Large intestine (tissue), 3 donors: ENCODE measurements at regions not wholly inside any gene's neighbourhood (a gene's known extent, or its start where the extent isn't known, plus 50 kb on each side); places are given as distances from the start of the nearest gene placed in this dataset.
A peak's percentile ranks its signal among the peaks of the same experiment; 100 is the strongest.
"Not testable (repeated sequence)": the region's sequence is repeated elsewhere in the genome, so short reads cannot be mapped to it uniquely, and the experiment has no call there.

Experiments used
- DNase-seq, 2 donors: peaks; one replicate each; pipeline versions ENCODE4 v3.0.0 to v3.0.0-alpha.2; 2013
- H3K27ac ChIP-seq: one replicate; pipeline ENCODE4 v1.5.1; 2013; ENCODE audit warnings: low read length
- H3K27me3 ChIP-seq: 2 replicates; pipeline ENCODE4 v1.6.1; 2013; ENCODE audit warnings: low read length; ENCODE audit not compliant: control insufficient read depth, insufficient read depth
- H3K36me3 ChIP-seq: 2 replicates; pipeline ENCODE4 v1.6.1; 2013; ENCODE audit warnings: low read length; ENCODE audit not compliant: control insufficient read depth, insufficient read depth
- H3K4me1 ChIP-seq: one replicate; pipeline ENCODE4 v1.6.1; 2013; ENCODE audit warnings: low read length; ENCODE audit not compliant: control insufficient read depth, insufficient read depth
- H3K4me3 ChIP-seq: one replicate; pipeline ENCODE4 v1.5.1; 2013; ENCODE audit warnings: low read length
- H3K9me3 ChIP-seq: one replicate; pipeline ENCODE4 v1.6.1; 2013; ENCODE audit warnings: mild to moderate bottlenecking, low read depth, low read length, moderate library complexity; ENCODE audit not compliant: control insufficient read depth
- WGBS: methylation state at CpG from one replicate; pipeline ENCODE4 v1.1.5; 2013; ENCODE audit warnings: low lambda C conversion rate; ENCODE audit not compliant: insufficient coverage; 5-methylcytosine and 5-hydroxymethylcytosine counted together

DNA sequence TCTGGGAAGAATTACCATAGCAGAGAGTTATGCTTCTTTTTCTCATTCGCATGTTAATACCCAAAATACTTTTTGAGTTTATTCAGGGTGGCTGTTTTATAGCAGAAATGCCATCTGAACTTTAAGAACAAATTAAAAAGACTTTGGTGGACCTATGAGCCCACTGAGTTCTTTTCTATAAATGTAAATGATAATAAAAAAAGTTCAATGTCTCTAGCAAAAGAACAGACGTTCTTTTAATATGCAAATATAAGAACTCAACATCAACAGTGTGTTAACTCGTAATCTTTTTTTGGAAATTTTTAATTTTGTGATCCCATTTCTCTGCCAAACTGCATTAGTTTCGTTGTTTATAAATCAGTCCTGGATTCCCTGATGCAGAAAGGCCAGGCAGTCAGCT, 1283.0 kb upstream of the NUDT12 start:
- 83% methylated on average over 1 of the region's 4 CpGs for WGBS
- no peak overlapping the region for H3K27ac ChIP-seq
- H3K9me3 ChIP-seq = no peaks in the 10 kb centered on the region
- no peaks in the 10 kb centered on the region for H3K4me1 ChIP-seq
- no peak overlapping the region for H3K4me3 ChIP-seq
- no peaks in the 10 kb centered on the region for H3K36me3 ChIP-seq
- DNase-seq = no peak
- no peaks in the 10 kb centered on the region for H3K27me3 ChIP-seq

DNA sequence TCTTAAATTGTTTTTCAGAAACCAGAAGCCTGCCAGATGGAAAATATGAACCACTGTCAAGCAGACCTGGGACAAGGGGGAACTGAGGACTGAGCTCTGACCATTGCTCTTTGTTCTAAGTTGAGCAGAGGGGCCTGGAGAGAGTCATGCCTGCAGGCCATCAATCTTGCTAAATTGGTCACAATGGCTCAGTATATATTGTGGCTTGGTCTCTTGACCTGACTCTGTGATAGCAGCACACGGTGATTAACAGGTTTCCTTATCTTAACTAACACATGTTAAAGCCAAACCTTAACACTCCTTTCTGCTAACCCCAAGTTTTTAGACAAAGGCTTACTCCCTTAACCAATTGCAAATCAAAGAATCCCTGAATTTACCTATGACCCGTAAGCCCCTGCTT, 1281.2 kb upstream of the NUDT12 start:
- no peaks in the 10 kb centered on the region for H3K36me3 ChIP-seq
- DNase-seq = no peak
- H3K27ac ChIP-seq = no peak overlapping the region
- WGBS = 0% methylated on average over 1 of the region's 2 CpGs
- H3K9me3 ChIP-seq = no peaks in the 10 kb centered on the region
- no peaks in the 10 kb centered on the region for H3K4me1 ChIP-seq
- no peak overlapping the region for H3K4me3 ChIP-seq
- H3K27me3 ChIP-seq = no peaks in the 10 kb centered on the region

DNA sequence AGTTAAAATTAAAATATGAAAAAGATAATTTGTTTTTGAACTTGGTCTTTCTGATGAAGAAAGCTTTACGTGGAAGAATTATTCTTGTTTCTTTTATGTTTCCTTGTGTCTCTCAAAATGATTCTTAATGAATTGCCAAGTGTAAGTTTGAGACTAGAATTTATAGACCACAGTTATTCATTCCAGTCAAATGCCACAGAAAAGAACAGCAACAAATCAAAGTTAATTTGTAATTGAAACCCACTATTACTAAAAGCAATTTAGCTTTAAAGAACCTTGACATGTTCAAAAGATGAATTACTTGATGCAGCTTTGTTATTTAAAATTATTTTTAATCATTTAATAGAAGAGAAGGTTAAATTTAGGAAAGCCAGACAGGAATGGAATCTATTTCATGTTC, 1277.7 kb upstream of the NUDT12 start:
- H3K4me1 ChIP-seq = no peaks in the 10 kb centered on the region
- no peaks in the 10 kb centered on the region for H3K36me3 ChIP-seq
- no peaks in the 10 kb centered on the region for H3K27me3 ChIP-seq
- 77% methylated on average over 1 of the region's 1 CpG for WGBS
- H3K4me3 ChIP-seq = no peak overlapping the region
- no peaks in the 10 kb centered on the region for H3K9me3 ChIP-seq
- DNase-seq = no peak
- no peak overlapping the region for H3K27ac ChIP-seq

DNA sequence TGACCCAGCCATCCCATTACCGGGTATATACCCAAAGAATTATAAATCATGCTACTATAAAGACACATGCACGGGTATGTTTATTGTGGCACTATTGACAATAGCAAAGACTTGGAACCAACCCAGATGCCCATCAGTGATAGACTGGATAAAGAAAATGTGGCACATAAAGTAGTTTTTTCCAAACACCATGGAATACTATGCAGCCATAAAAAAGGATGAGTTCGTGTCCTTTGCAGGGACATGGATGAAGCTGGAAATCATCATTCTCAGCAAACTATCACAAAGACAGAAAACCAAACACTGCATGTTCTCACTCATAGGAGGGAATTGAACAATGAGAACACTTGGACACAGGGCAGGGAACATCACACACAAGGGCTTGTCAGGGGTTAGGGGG, 1268.9 kb upstream of the NUDT12 start:
- not testable (repeated sequence) for H3K4me1 ChIP-seq, H3K9me3 ChIP-seq, H3K27ac ChIP-seq, DNase-seq, H3K4me3 ChIP-seq, H3K36me3 ChIP-seq, H3K27me3 ChIP-seq
- WGBS = no CpG with 5 or more reads among the region's 3 CpGs

DNA sequence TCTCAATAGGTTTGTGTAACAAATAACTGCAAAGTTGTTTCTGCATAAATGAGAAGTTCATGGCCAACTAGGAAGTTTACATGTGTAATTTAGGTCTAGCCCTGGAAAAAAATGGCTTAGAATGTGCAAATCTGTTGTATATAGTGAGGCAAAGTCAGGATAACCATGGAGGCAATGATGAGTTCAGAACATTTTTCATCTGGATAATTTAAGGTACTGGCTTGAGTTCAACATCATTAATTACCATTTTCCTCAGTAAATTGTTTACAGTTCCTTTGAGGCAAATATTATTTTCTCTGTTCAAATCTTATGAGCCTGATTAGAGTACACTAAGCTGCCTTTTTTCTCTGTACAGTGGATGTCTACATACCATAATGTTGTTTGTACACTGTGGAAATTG, 1259.0 kb upstream of the NUDT12 start:
- no peak overlapping the region for H3K27ac ChIP-seq
- DNase-seq = peak in 1 of 2 donors; percentile 14
- H3K27me3 ChIP-seq = no peaks in the 10 kb centered on the region
- H3K4me1 ChIP-seq = peaks cover 4% of the 10 kb centered on the region
- H3K9me3 ChIP-seq = no peaks in the 10 kb centered on the region
- H3K36me3 ChIP-seq = no peaks in the 10 kb centered on the region
- no peak overlapping the region for H3K4me3 ChIP-seq

DNA sequence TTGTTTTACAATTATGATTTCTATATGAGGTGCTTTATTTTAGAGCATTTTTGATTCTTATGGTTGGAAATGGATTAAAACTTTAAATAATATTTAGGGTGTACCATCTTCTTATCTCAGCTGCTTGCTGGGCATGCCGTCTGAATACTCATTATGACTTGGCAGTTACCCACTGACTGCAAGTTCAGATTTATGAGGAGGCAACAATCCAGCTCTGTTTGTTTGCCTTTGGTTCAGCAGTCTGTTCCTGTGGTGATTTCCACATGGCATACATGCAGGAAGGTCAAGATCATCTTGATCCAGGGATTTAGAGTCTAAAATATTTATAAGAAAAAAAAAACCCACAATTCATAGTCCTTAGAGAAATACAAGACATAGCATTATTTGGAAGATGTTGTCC, 1254.5 kb upstream of the NUDT12 start:
- Histone ChIP-seq H3K4me3 (no peak overlapping the region), H3K4me1 (peaks cover 4% of the 10 kb centered on the region), H3K36me3 (no peaks in the 10 kb centered on the region), H3K9me3 (no peaks in the 10 kb centered on the region), H3K27ac (no peak overlapping the region), H3K27me3 (no peaks in the 10 kb centered on the region)
- whole genome bisulfite sequencing = no CpG with 5 or more reads among the region's 1 CpG
- no peak for DNase-seq

DNA sequence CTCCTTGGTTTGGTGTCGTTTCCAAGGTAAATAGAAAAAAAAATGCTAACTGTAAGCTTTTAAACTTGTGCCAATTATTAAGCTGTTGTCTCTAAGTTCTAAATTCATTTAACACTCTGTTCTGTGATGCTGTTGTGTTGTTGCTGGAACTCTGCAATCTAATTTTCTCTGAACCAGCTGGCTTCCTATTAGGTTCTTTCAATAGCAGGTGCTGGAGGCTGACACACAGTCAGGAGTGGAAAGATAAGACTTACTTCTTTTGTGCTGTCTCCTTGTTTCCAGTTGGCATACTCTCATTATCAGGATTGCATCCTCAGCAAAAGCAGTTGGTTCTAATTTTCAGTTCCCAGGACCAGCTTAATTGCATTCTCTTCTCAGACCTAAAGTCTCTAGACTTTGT, 1252.6 kb upstream of the NUDT12 start:
- 20% methylated on average over 1 of the region's 1 CpG for WGBS
- no peaks in the 10 kb centered on the region for H3K4me1 ChIP-seq
- no peak overlapping the region for H3K4me3 ChIP-seq
- no peaks in the 10 kb centered on the region for H3K9me3 ChIP-seq
- H3K27ac ChIP-seq = no peak overlapping the region
- no peaks in the 10 kb centered on the region for H3K36me3 ChIP-seq
- DNase-seq = no peak
- H3K27me3 ChIP-seq = no peaks in the 10 kb centered on the region

DNA sequence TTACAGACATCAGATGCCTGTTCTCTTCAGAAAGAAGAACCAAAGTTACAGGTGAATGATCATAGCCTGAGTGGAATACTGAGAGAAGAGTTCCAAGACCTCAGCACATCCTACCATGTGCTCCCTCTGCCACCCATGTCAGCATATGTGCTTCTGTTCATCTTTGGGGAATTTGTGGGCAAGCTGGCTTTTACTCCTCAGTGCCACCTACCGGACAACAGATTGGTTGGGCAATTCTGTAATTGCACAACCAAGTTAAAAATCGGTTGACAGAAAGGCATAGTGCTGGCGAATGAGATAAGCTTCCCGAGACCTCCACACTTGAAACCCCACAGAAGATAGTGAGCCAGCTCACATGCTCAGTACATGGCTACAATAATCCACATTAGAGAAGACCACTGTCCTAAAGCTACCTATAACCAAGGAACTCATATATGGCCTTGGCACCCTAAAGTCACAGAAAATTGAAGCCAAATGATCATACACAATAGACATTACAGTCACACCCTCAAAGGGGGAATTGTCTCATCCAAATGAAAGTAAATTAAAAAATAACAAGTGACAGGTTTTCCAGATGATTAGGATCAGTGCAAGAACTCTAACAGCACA, 1238.0 kb upstream of the NUDT12 start:
- Histone ChIP-seq H3K27ac (no peak overlapping the region), H3K9me3 (no peaks in the 10 kb centered on the region), H3K27me3 (no peaks in the 10 kb centered on the region), H3K4me3 (no peak overlapping the region), H3K4me1 (no peaks in the 10 kb centered on the region), H3K36me3 (no peaks in the 10 kb centered on the region)
- no peak for DNase-seq
- WGBS = no CpG with 5 or more reads among the region's 4 CpGs

DNA sequence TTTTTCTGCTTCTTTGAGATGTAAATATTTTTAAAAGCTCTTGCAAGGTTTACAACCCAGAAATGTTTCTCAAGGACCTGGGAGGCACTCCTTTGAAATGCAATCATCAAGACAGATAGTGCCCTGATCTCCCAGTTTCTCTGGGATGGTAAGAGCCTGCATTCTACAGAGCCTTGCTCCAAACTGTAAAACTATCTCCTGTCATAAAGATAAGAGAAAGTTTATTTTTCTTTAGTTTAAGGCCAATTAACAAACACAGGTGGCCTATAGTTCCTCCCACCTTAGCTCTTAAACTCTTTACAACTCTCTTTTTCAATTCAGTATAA, 1231.1 kb upstream of the NUDT12 start:
- Histone ChIP-seq H3K27me3 (no peaks in the 10 kb centered on the region), H3K27ac (no peak overlapping the region), H3K4me1 (peaks cover 6% of the 10 kb centered on the region), H3K36me3 (no peaks in the 10 kb centered on the region), H3K9me3 (no peaks in the 10 kb centered on the region), H3K4me3 (no peak overlapping the region)
- peak; percentile 49 to 74 for DNase-seq

DNA sequence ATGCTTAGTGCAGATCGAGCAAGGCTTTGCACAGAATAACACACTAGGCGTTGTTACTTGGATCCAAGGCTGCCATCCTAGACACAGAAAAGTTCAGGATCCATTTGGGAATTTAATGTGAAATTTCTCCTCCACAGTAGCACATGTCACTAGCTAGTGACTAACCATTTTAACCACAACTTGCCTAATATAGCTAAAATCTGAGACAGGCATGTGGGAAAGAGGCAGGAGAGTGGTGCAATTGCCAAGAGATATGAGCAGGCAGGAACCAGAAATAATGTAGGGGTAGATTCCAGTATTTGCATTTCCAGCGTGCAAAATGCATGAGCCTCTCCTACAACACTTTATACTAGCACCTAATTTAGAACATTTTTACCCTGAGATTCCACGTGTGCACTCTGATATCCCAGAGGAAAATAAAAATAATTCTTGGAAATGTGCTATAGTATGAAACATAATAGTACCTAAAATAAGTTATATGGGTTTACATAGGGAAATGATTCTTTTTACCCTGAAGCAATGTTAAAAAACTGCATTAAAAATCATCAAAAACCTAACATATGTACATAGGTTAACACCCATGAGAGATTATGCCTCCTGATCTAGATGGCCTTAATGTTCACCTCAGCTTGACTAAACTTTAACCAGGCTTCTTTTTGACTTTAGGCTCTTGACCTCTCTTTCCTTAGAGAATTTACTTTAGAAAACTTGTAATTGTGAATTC, 1230.6 kb upstream of the NUDT12 start:
- no peaks in the 10 kb centered on the region for H3K36me3 ChIP-seq
- H3K27ac ChIP-seq = no peak overlapping the region
- no peaks in the 10 kb centered on the region for H3K27me3 ChIP-seq
- H3K4me1 ChIP-seq = peaks cover 6% of the 10 kb centered on the region
- WGBS = no CpG with 5 or more reads among the region's 4 CpGs
- H3K4me3 ChIP-seq = no peak overlapping the region
- DNase-seq = peak in 1 of 2 donors; percentile 34
- H3K9me3 ChIP-seq = no peaks in the 10 kb centered on the region

DNA sequence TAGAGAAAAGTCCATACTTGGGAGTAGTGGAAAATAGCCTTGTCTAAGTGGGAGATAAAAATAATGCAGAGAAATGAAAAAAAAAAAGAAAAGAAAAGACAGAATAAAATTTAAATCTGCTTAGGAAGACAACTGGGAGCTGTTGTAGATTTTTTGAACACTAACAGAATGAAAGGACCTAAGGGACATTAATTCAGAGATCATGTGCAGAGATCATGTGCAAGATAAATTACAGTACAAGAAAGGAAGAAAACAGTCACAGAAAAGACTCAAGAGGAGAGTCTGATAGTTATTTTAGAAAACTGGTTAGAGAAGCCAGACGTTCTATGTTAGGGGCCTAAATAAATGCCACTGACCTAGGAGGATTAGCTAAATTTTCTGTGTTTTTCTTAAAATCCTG, 1226.8 kb upstream of the NUDT12 start:
- peaks cover 6% of the 10 kb centered on the region for H3K4me1 ChIP-seq
- DNase-seq = no peak
- H3K4me3 ChIP-seq = no peak overlapping the region
- H3K36me3 ChIP-seq = no peaks in the 10 kb centered on the region
- no peaks in the 10 kb centered on the region for H3K27me3 ChIP-seq
- WGBS = 60% methylated on average over 1 of the region's 1 CpG
- H3K27ac ChIP-seq = no peak overlapping the region
- H3K9me3 ChIP-seq = peaks cover 5% of the 10 kb centered on the region
